NCI-H526 (cell line): ENCODE measurements at regions not wholly inside any gene's neighbourhood (a gene's known extent, or its start where the extent isn't known, plus 50 kb on each side); places are given as distances from the start of the nearest gene placed in this dataset.

Experiments
- DNase-seq, 2 experiments: peaks; one replicate each; lab custom pipeline; 2025; lab: John Stamatoyannopoulos, UW

GRCh38 chr5:44660251-44660650, 148.5 kb upstream of the MRPS30 start:
- no peak for DNase-seq

- DNase-seq, result no peak
These were observed 149.4 kb upstream of the MRPS30 start for GRCh38 chr5:44659334-44659733.

DNA sequence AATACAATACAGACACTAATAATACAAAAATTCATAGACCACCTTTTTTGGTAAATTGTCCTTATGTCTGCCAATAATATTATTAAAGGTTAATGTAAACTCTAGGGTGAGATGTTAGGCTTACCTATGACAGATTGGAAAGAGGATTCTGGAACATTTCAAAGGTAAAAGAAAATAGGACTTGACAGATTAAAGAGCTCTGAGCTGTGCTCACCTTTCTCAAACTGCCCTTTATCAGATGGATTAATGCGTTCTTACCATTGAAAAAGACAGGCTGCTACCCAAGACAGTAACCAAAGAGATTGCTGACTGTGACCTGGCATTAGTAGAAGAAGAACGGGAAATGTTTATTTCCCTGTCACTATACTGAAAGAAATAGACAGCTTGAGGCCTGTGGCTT, 156.1 kb upstream of the MRPS30 start:
- DNase-seq, result no peak

- DNase-seq, result no peak
These were observed 162.7 kb upstream of the MRPS30 start for GRCh38 chr5:44646016-44646415.

DNA sequence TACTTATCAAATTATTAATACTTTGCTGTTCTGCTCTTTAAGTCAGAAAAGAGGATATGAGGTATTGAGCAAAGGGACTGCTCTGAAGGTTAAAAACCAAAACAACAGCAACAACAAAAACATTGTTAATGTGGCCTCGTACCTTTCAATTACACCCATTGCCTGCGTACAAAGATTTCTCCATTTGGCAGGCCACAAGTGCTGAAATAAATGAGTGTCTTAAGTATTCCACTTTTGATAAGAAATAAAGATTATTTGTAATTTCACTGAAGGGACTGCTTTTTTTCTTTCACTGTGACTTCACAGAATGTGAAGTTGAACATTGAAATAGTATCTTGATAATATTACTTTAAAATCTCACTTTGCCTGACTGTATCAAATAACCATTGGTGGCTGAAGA, 163.2 kb upstream of the MRPS30 start:
- no peak for DNase-seq

DNA sequence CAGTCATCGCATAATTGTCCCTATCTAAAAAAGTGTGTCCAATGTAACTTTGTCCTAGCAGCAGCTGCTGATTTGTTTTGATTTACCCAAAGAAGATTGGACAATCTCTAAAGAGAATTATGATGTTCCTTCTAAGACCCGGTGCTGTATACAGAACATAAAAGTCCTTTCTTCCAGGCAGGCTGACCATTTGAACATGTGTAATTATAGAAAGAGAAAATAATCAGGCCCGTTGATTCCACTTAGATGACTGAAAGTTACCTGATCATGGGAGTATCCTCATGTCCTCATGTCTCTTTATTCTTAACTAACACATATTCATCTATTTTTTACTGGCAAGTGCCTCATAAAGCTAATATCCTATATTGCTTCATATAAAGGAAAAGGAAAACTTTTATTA, 164.1 kb upstream of the MRPS30 start:
- DNase-seq, result no peak

- DNase-seq, result no peak
These were observed 166.9 kb upstream of the MRPS30 start for GRCh38 chr5:44641820-44642219.

DNA sequence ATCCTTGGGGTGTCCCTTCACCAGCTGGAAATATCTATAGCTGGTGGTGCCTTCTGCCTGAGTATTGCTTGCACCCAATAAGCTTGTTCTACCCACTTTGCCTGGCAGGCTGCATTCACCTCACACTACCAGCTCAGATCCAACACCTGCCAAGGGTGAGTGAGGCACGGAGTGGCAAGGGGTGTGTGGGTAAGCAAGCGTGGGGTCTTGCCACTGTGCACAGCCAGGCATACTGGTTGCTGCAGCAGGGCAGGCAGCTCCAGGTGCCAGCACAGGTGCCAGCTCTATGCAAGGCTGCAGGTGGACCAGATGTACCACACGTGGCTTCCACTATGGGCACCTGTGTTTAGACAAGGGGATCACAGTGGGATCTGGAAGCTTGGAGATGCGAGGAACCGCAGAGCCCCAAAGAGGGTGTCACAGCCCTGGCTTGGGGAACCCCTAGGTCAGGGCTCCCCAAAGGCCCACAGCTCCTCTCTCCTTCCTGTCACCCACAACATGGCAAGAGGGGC, 167.7 kb upstream of the MRPS30 start:
- DNase-seq, result no peak

GRCh38 chr5:44637916-44638869, 170.6 kb upstream of the MRPS30 start:
- DNase-seq, result no peak

- DNase-seq, result no peak
These were observed 176.4 kb upstream of the MRPS30 start for GRCh38 chr5:44632344-44632743.

- no peak for DNase-seq
These were observed 181.9 kb upstream of the MRPS30 start for GRCh38 chr5:44626846-44627245.

GRCh38 chr5:44622331-44622730, 186.4 kb upstream of the MRPS30 start:
- DNase-seq, result no peak

- DNase-seq, result no peak
These were observed 188.7 kb upstream of the MRPS30 start for GRCh38 chr5:44619875-44620610.

- no peak for DNase-seq
These were observed 193.9 kb upstream of the MRPS30 start for GRCh38 chr5:44614845-44615244.

GRCh38 chr5:44613936-44614335, 194.8 kb upstream of the MRPS30 start:
- no peak for DNase-seq

DNA sequence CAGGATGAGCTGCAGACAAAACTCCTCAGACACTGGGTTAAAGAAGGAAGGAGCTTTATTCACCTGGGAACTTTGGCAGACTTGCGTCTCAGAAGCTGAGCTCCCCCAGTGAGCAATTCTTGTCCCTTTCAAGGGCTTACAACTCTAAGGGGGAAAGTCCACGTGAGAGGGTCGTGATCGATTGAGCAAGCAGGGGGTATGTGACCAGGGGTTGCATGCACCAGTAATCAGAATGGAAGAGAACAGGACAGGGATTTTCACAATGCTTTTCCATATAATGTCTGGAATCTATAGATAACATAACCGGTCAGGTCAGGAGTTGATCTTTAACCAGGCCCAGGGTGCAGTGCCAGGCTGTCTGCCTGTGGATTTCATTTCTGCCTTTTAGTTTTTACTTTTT, 202.8 kb upstream of the MRPS30 start:
- DNase-seq, result no peak

GRCh38 chr5:44603496-44604272, 205.1 kb upstream of the MRPS30 start:
- no peak for DNase-seq

DNA sequence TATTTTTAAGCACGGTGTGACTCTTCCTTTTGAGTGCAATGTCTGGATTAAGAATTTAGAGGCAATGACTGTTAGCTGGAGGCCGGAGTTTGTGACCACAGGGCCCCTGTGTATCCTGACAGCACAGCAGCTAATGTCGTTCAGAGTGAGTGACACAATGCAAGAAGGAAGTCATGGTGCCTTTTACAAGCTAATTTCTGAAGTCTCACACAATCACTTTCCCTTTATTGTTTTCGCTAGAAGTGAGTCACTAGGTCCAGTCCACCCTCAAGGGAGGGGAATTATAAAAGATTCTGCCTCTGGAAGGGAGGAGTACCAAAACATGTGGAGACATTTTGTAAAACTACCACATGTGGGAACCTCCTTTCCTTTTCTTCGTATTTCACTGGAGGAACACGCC, 185.5 kb upstream of the FGF10 start:
- DNase-seq, result no peak

GRCh38 chr5:44568519-44568918, 179.3 kb upstream of the FGF10 start:
- DNase-seq, result no peak

- no peak for DNase-seq
These were observed 176.7 kb upstream of the FGF10 start for GRCh38 chr5:44565902-44566301.

DNA sequence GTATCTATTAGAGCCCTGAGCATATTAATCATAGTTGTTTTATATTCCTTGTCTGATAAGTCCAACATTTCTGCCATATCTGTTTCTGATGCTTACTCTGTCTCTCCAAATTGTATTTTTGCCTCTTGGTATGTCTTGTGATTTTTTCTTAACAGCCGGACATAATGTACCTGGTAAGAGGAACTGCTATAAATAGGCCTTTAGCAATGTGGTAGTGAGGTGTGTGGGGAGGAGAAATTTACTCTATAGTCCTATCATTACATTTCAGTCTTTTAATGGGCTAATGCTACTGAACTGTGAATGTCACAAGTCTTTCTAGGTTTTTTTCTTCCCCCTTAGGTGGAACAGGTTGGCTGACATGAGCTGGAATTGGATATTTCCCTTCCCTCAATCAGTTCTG, 176.1 kb upstream of the FGF10 start:
- no peak for DNase-seq

DNA sequence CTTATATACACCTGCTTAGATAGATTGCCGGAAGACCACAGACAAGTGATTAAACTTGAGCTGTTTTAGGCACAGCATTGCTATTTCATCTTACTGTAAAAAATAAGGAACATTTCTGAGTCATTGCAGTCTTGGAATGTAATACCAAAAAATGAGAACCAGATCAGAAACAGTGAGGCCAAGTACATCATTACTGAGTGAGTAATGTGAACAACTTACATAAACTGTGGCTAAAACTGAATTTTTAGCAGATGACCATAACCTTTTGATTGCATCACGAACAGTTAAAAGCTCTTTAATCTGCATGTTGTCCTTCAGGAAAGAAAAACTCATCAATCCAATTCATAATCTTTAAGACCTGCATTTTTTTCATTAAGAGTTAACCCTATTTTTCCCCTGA, 157.1 kb upstream of the FGF10 start:
- DNase-seq, result no peak
